H7 (cell line): ENCODE measurements at regions not wholly inside any gene's neighbourhood (a gene's known extent, or its start where the extent isn't known, plus 50 kb on each side); places are given as distances from the start of the nearest gene placed in this dataset.

Source experiments
- DNase-seq: peaks from one replicate; pipeline ENCODE4 v3.0.0; 2012
- H3K27me3 ChIP-seq: 2 replicates; pipeline ENCODE4 v1.6.0; 2011; ENCODE audit warnings: mild to moderate bottlenecking, low read length; ENCODE audit not compliant: control insufficient read depth, insufficient read depth
- H3K36me3 ChIP-seq: replicated peaks from 2 replicates; pipeline ENCODE4 v1.5.1; 2011; ENCODE audit warnings: low read length; ENCODE audit not compliant: control insufficient read depth, insufficient read depth
- H3K4me3 ChIP-seq: 2 replicates; pipeline ENCODE4 v1.5.1; 2011; ENCODE audit warnings: low read depth, mild to moderate bottlenecking, control low read depth, low read length, moderate library complexity; ENCODE audit not compliant: insufficient read depth

GRCh38 chr10:128751284-128751683, 625.1 kb upstream of the MKI67 start:
- no peak overlapping the region for H3K4me3 ChIP-seq
- no peaks in the 10 kb centered on the region for H3K27me3 ChIP-seq
- H3K36me3 ChIP-seq = no peaks in the 10 kb centered on the region
- DNase-seq = no peak

GRCh38 chr10:128751851-128752250, 625.6 kb upstream of the MKI67 start:
- no peak overlapping the region for H3K4me3 ChIP-seq
- no peaks in the 10 kb centered on the region for H3K27me3 ChIP-seq
- no peak for DNase-seq
- H3K36me3 ChIP-seq = no peaks in the 10 kb centered on the region

DNA sequence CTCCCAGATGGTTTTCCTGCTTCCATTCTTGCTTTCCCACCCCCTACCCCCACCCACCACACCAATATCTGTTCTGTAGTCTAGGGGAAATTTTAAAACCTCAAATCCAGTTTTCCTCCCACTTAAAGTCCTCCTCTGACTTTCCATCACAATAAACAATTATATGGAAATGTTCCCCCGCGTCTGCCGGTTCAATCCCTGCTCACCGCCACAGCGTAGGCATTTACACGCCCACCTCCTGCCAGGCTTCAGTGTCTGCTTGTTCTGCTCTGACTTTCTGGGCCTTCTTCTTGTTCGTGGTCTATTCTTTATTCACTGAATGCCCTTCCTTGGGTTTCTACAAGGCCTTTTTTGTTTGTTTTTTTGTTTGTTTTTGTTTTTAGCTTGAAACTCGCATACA, 633.0 kb upstream of the MKI67 start:
- no peak overlapping the region for H3K4me3 ChIP-seq
- no peak for DNase-seq
- H3K36me3 ChIP-seq = no peaks in the 10 kb centered on the region
- H3K27me3 ChIP-seq = no peaks in the 10 kb centered on the region

GRCh38 chr10:128763588-128763987, 637.4 kb upstream of the MKI67 start:
- H3K4me3 ChIP-seq = no peak overlapping the region
- DNase-seq = peak; percentile 28
- H3K27me3 ChIP-seq = no peaks in the 10 kb centered on the region
- H3K36me3 ChIP-seq = no peaks in the 10 kb centered on the region

GRCh38 chr10:128764190-128764589, 638.0 kb upstream of the MKI67 start:
- Histone ChIP-seq H3K27me3 (no peaks in the 10 kb centered on the region), H3K36me3 (no peaks in the 10 kb centered on the region), H3K4me3 (no peak overlapping the region)
- no peak for DNase-seq

DNA sequence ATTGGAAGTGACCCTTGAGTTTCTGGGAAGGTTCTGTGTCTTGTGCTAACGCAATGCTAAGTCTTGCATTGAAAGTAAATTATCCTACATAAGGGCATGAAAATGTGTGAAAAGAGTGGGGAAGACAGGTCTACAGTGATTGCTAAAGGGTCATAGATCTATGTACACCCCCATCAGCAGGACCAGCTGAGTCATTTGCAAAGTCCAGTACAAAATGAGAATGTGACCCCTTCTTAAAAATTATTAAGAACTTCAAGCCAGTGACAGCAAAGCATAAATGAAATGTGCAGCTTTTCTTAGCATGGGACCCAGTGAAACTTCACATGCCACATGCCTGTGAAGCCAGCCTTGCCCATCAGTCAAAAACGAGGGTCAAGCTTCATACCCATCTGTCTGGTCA, 640.7 kb upstream of the MKI67 start:
- H3K27me3 ChIP-seq = no peaks in the 10 kb centered on the region
- no peak overlapping the region for H3K4me3 ChIP-seq
- H3K36me3 ChIP-seq = no peaks in the 10 kb centered on the region
- no peak for DNase-seq

DNA sequence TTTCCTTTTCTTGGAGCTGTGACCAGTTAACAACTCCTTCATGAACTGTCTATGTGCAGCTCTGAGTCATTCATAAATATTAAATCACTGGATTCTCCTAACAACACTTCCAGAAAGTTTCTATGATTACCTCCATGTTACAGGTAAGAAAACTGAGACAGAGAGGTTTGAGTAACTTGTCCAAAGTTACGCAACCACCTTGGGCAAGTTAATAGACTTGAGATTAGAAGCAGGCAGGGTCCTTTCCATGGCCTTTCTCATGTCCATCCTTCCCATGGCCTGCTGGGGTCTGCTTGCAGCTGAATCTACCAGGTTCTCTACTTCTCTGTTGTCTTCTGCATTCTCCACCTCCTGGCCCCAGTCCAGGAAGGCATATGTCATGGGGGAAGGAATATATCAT, 648.8 kb upstream of the MKI67 start:
- no peaks in the 10 kb centered on the region for H3K36me3 ChIP-seq
- no peak for DNase-seq
- no peaks in the 10 kb centered on the region for H3K27me3 ChIP-seq
- H3K4me3 ChIP-seq = no peak overlapping the region

GRCh38 chr10:128775743-128776142, 649.5 kb upstream of the MKI67 start:
- DNase-seq = no peak

DNA sequence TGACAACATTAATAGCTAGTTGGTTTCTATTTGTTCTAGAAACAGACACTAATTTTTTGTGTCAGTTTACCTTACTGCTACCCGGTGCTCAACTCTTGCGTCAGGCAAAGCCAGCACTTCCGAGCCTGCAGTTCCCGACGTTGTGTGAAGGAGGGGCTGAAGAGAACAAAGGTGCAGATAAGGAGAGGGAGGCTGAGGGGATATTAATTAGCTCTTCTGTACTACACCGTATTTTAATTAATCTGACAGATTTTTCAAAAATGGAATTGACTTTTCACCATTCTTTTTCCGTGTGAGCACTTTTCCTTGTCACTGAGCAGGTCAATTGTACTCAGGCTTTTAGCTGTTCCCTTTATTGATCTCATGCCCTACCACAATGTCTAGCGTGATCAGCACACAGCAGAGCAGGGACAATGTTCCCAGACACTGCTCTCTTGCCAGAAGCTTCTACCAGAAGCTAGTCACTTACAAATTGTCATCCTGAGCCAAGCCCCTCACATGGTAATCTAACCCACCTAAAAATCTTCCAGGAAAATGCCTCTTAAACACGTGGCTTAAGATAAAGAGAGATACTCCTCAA, 650.5 kb upstream of the MKI67 start:
- no peaks in the 10 kb centered on the region for H3K36me3 ChIP-seq
- DNase-seq = peak; percentile 35
- no peak overlapping the region for H3K4me3 ChIP-seq
- H3K27me3 ChIP-seq = no peaks in the 10 kb centered on the region

More at GRCh38 chr10:128775743-128776142, 649.5 kb upstream of the MKI67 start:
- Histone ChIP-seq H3K27me3 (no peaks in the 10 kb centered on the region), H3K36me3 (no peaks in the 10 kb centered on the region), H3K4me3 (no peak overlapping the region)

GRCh38 chr10:128777342-128777741, 651.1 kb upstream of the MKI67 start:
- H3K27me3 ChIP-seq = no peaks in the 10 kb centered on the region
- DNase-seq = no peak
- no peak overlapping the region for H3K4me3 ChIP-seq
- no peaks in the 10 kb centered on the region for H3K36me3 ChIP-seq

DNA sequence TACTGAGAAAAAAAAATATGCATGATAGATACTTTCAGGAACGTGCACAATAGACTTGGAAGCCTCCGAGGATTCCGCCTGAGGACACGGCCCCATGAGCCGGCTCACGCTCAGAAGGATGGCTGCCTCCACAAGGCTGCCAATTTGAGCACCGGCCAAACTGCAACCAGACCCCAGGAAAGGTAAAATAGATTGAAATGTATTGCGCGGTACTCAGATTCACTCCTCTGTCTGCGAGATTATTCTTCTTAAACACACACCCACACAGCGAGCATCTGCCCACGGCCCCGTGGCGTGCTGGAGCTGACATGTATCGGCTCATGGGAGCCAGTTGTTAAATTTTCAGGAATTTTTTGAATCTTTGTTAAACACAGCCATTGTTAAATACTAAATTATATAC, 653.2 kb upstream of the MKI67 start:
- no peaks in the 10 kb centered on the region for H3K36me3 ChIP-seq
- H3K27me3 ChIP-seq = no peaks in the 10 kb centered on the region
- DNase-seq = no peak
- no peak overlapping the region for H3K4me3 ChIP-seq

DNA sequence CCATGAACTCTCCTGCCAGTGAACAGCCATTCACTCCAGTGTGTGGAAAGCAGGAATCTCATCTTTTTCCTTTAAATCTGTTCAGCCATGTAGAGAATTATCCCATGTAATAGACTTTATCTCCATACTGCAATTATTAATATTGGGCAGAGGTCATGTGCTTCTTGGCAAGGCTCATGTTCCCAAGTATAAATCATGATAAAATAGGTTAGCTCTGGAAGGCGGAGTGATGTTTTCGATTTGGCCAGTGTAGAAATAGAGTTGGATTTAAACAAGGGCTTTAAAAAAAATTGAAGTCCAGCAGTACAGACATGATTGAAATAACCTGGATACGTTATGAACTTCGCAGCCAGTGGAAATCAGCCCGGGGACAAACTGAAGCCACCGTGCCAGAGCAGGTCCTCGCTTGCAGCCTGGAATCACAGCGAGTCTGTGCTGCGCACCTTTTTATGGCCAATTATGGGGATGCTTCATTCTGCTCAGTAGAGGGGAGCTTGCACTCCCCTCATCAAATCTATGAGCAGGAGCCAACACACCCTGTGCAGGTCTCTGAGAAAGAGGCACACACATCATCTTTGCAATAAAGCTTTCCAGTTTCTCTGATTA, 654.0 kb upstream of the MKI67 start:
- DNase-seq = no peak

GRCh38 chr10:128781637-128782036, 655.4 kb upstream of the MKI67 start:
- no peak for DNase-seq
- Histone ChIP-seq H3K27me3 (no peaks in the 10 kb centered on the region), H3K36me3 (no peaks in the 10 kb centered on the region)

More for the DNA sequence above, 654.0 kb upstream of the MKI67 start:
- H3K4me3 ChIP-seq = no peak overlapping the region
- no peaks in the 10 kb centered on the region for H3K36me3 ChIP-seq
- no peaks in the 10 kb centered on the region for H3K27me3 ChIP-seq

DNA sequence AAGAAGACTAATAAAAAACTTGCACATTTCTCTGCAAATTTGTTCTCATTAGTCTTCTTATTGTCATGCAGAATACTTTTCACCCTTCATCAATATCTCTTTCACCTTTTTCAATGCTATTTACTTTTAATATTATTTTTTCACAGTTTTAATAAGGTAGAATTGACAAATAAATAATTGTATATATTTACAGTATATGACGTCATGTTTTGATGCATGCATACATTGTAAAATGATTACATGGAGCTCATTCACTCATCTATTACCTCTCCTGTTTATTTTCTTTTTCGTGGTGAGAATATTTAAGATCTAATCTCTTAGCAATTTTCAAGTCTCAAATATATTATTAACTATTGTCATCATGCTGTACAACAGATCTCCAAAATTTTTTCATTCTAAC, 658.2 kb upstream of the MKI67 start:
- no peaks in the 10 kb centered on the region for H3K27me3 ChIP-seq
- no peaks in the 10 kb centered on the region for H3K36me3 ChIP-seq
- DNase-seq = no peak
- H3K4me3 ChIP-seq = no peak overlapping the region

More at GRCh38 chr10:128781637-128782036, 655.4 kb upstream of the MKI67 start:
- no peak overlapping the region for H3K4me3 ChIP-seq

GRCh38 chr10:128792426-128793140, 666.4 kb upstream of the MKI67 start:
- DNase-seq = no peak
- no peaks in the 10 kb centered on the region for H3K27me3 ChIP-seq

More at GRCh38 chr10:128792426-128793140, 666.4 kb upstream of the MKI67 start:
- Histone ChIP-seq H3K4me3 (no peak overlapping the region), H3K36me3 (no peaks in the 10 kb centered on the region)
